H1 (cell line): ENCODE measurements at regions not wholly inside any gene's neighbourhood (a gene's known extent, or its start where the extent isn't known, plus 50 kb on each side); places are given as distances from the start of the nearest gene placed in this dataset.

Experiments
- CTCF ChIA-PET: fragments of 300-600 bp; sonication (Branson Sonifier 250); formaldehyde crosslinking; loops from one replicate; lab custom pipeline; 2021; ENCODE audit not compliant: partially characterized antibody; lab: Charles Lee
- POLR2A ChIA-PET: fragments of 300-600 bp; sonication (Branson Sonifier 250); formaldehyde crosslinking; loops from one replicate; lab custom pipeline; 2021; ENCODE audit warnings: inconsistent platforms; ENCODE audit not compliant: partially characterized antibody; lab: Charles Lee
- DNase-seq, 2 experiments: peaks; one replicate each; pipeline versions ENCODE4 v3.0.0 to v3.0.0-alpha.2; 2010 to 2022; ENCODE audit warnings: low spot score in 2 of 2, low read depth in 1 of 2, mixed read lengths in 1 of 2
- FAIRE-seq: peaks from 2 replicates; lab custom pipeline; 2011; peaks lifted over from hg19 to GRCh38; lab: Jason Lieb, UNC
- H2AFZ ChIP-seq: 2 replicates; pipeline ENCODE4 v1.8.1; 2012; ENCODE audit warnings: low read length, inconsistent platforms
- H2AK5ac ChIP-seq: 2 replicates; pipeline ENCODE4 v1.6.1; 2013; ENCODE audit warnings: low read depth, low read length
- H2BK120ac ChIP-seq: replicated peaks from 2 replicates; pipeline ENCODE3; 2013; ENCODE audit warnings: low read depth, low read length, inconsistent platforms
- H2BK12ac ChIP-seq: 2 replicates; pipeline ENCODE4 v1.6.1; 2013; ENCODE audit warnings: low read depth, low read length
- H2BK15ac ChIP-seq: 2 replicates; pipeline ENCODE4 v1.6.1; 2013; ENCODE audit warnings: low read length
- H2BK20ac ChIP-seq: 2 replicates; pipeline ENCODE4 v1.6.1; 2013; ENCODE audit warnings: low read length
- H2BK5ac ChIP-seq: 2 replicates; pipeline ENCODE4 v1.6.1; 2013; ENCODE audit warnings: low read depth, low read length
- H3K14ac ChIP-seq: 2 replicates; pipeline ENCODE4 v1.6.1; 2013; ENCODE audit warnings: inconsistent platforms; ENCODE audit not compliant: insufficient read length
- H3K18ac ChIP-seq: 2 replicates; pipeline ENCODE4 v1.6.1; 2013; ENCODE audit warnings: low read length; ENCODE audit errors: extremely low read depth
- H3K23ac ChIP-seq: 2 replicates; pipeline ENCODE4 v1.6.1; 2013; ENCODE audit warnings: inconsistent platforms; ENCODE audit not compliant: insufficient read length
- H3K23me2 ChIP-seq: 2 replicates; pipeline ENCODE4 v1.6.1; 2013; ENCODE audit warnings: low read depth, low read length
- H3K27ac ChIP-seq: 2 replicates; pipeline ENCODE4 v1.6.1; 2011; ENCODE audit warnings: low read depth, low read length, inconsistent platforms
- H3K27me3 ChIP-seq, 4 experiments: replicated peaks in 1 of 4; 1 replicate in 1 of 4; 2 replicates in 3 of 4; pipeline versions ENCODE4 v1.6.1 to v1.8.1; 2011 to 2013; ENCODE audit warnings: low read length in 3 of 4, mild to moderate bottlenecking in 3 of 4, inconsistent platforms in 2 of 4, mixed read lengths in 2 of 4, moderate library complexity in 1 of 4; ENCODE audit not compliant: control insufficient read depth in 3 of 4, insufficient read depth in 3 of 4; ENCODE audit errors: extremely low read depth in 1 of 4
- H3K36me3 ChIP-seq, 4 experiments: 2 replicates each; pipeline versions ENCODE4 v1.6.1 to v1.8.1; 2011 to 2013; ENCODE audit warnings: mild to moderate bottlenecking in 4 of 4, low read length in 3 of 4, moderate library complexity in 2 of 4, control low read depth in 1 of 4, inconsistent platforms in 1 of 4; ENCODE audit not compliant: insufficient read depth in 4 of 4, control insufficient read depth in 2 of 4
- H3K4ac ChIP-seq: replicated peaks from 2 replicates; pipeline ENCODE3; 2013; ENCODE audit warnings: low read length, low read depth, mixed read lengths, inconsistent platforms; ENCODE audit not compliant: insufficient read length
- H3K4me1 ChIP-seq, 4 experiments: replicated peaks in 1 of 4; 1 replicate in 1 of 4; 2 replicates in 3 of 4; pipeline versions ENCODE4 v1.6.1 to v1.8.1; 2011 to 2013; ENCODE audit warnings: low read length in 3 of 4, inconsistent platforms in 2 of 4, mixed read lengths in 1 of 4; ENCODE audit not compliant: insufficient read depth in 4 of 4, control insufficient read depth in 3 of 4
- H3K4me2 ChIP-seq, 2 experiments: 2 replicates each; pipeline versions ENCODE4 v1.6.1 to v1.8.1; 2011 to 2013; ENCODE audit warnings: low read depth in 2 of 2, low read length in 2 of 2, control low read depth in 1 of 2, inconsistent platforms in 1 of 2, mild to moderate bottlenecking in 1 of 2; ENCODE audit not compliant: insufficient read depth in 1 of 2
- H3K4me3 ChIP-seq, 4 experiments: fragments of 200-600, 300-600 bp in 1 of 4; sonication (generic), shearing (Covaris generic), sonication (Bioruptor Twin) in 1 of 4; 2 replicates each; pipeline versions ENCODE4 v1.5.1 to v1.8.1; 2011 to 2016; ENCODE audit warnings: low read length in 4 of 4, low read depth in 3 of 4, control low read depth in 2 of 4, inconsistent platforms in 2 of 4, mild to moderate bottlenecking in 2 of 4, mixed read lengths in 1 of 4, moderate library complexity in 1 of 4; ENCODE audit not compliant: insufficient read depth in 2 of 4; ENCODE audit errors: extremely low read depth in 1 of 4
- H3K56ac ChIP-seq: replicated peaks from 2 replicates; pipeline ENCODE3; 2013; ENCODE audit warnings: low read depth, mild to moderate bottlenecking, mixed read lengths, low read length, inconsistent platforms; ENCODE audit not compliant: insufficient read length
- H3K79me1 ChIP-seq: 2 replicates; pipeline ENCODE4 v1.6.1; 2013; ENCODE audit warnings: low read depth, low read length, control low read depth
- H3K79me2 ChIP-seq, 2 experiments: 2 replicates each; pipeline versions ENCODE4 v1.6.1 to v1.8.1; 2012 to 2013; ENCODE audit warnings: low read length in 2 of 2, mild to moderate bottlenecking in 2 of 2, inconsistent platforms in 1 of 2; ENCODE audit not compliant: insufficient read depth in 2 of 2, control insufficient read depth in 1 of 2
- H3K9ac ChIP-seq, 4 experiments: replicated peaks in 1 of 4; 1 replicate in 1 of 4; 2 replicates in 3 of 4; pipeline versions ENCODE4 v1.6.1 to v1.8.1; 2011 to 2013; ENCODE audit warnings: low read depth in 3 of 4, low read length in 3 of 4, control low read depth in 2 of 4, mild to moderate bottlenecking in 2 of 4, moderate library complexity in 2 of 4, inconsistent platforms in 1 of 4; ENCODE audit errors: extremely low read depth in 1 of 4
- H3K9me3 ChIP-seq, 2 experiments: 2 replicates each; pipeline versions ENCODE4 v1.6.1 to v1.8.1; 2012 to 2013; ENCODE audit warnings: mild to moderate bottlenecking in 2 of 2, moderate library complexity in 2 of 2, control low read depth in 1 of 2, inconsistent platforms in 1 of 2, low read depth in 1 of 2, low read length in 1 of 2, mixed read lengths in 1 of 2; ENCODE audit not compliant: insufficient read depth in 2 of 2
- H4K20me1 ChIP-seq, 2 experiments: replicated peaks in 1 of 2; 2 replicates each; pipeline versions ENCODE3 to v1.8.1; 2011 to 2013; ENCODE audit warnings: inconsistent platforms in 2 of 2, low read length in 2 of 2, mild to moderate bottlenecking in 1 of 2; ENCODE audit not compliant: insufficient read depth in 2 of 2, control insufficient read depth in 1 of 2
- H4K5ac ChIP-seq: 2 replicates; pipeline ENCODE4 v1.6.1; 2013; ENCODE audit warnings: low read length, low read depth, mixed read lengths, inconsistent platforms; ENCODE audit not compliant: insufficient read length
- H4K8ac ChIP-seq: 2 replicates; pipeline ENCODE4 v1.8.0; 2013; ENCODE audit warnings: mild to moderate bottlenecking, moderate library complexity, low read length, inconsistent platforms; ENCODE audit not compliant: insufficient read depth; ENCODE audit errors: extremely low read depth
- H4K91ac ChIP-seq: replicated peaks from 2 replicates; pipeline ENCODE3; 2013; ENCODE audit warnings: low read length, mixed read lengths, inconsistent platforms; ENCODE audit not compliant: insufficient read length
- ASH2L ChIP-seq: fragments of 200-600, 300-600 bp; sonication (generic); IDR thresholded peaks from one replicate; pipeline ENCODE4 v1.7.1; 2017; ENCODE audit warnings: low read length
- E2F6 ChIP-seq: IDR thresholded peaks from 2 replicates; pipeline ENCODE4 v1.6.1; 2012; ENCODE audit warnings: inconsistent platforms
- EP300 ChIP-seq, 2 experiments: IDR thresholded peaks; 1 replicate in 1 of 2; 2 replicates in 1 of 2; pipeline ENCODE4 v1.6.1; 2011 to 2012; ENCODE audit warnings: low read depth in 2 of 2, low read length in 2 of 2, mild to moderate bottlenecking in 2 of 2, borderline replicate concordance in 1 of 2, inconsistent platforms in 1 of 2, moderate library complexity in 1 of 2
- FOSL1 ChIP-seq: IDR thresholded peaks from 2 replicates; pipeline ENCODE4 v1.6.1; 2011; ENCODE audit warnings: mild to moderate bottlenecking, low read depth, low read length, moderate library complexity; ENCODE audit not compliant: insufficient read depth
- KDM4A ChIP-seq: IDR thresholded peaks from one replicate; pipeline ENCODE4 v1.7.1; 2012; ENCODE audit warnings: low read depth, mild to moderate bottlenecking, moderate library complexity, low read length, inconsistent platforms; ENCODE audit not compliant: severe bottlenecking
- NRF1 ChIP-seq: IDR thresholded peaks from 2 replicates; pipeline ENCODE4 v1.6.1; 2011; ENCODE audit warnings: mild to moderate bottlenecking, low read depth, low read length, improper control_type of control experiment
- RFX5 ChIP-seq: IDR thresholded peaks from 2 replicates; pipeline ENCODE4 v1.6.1; 2011; ENCODE audit warnings: low read depth, low read length, improper control_type of control experiment, borderline replicate concordance
- SIN3A ChIP-seq, 2 experiments: IDR thresholded peaks in 1 of 2; conservative IDR thresholded peaks in 1 of 2; 2 replicates each; pipeline ENCODE4 v1.6.1; 2011 to 2012; ENCODE audit warnings: low read length in 2 of 2, improper control_type of control experiment in 1 of 2, low read depth in 1 of 2, mild to moderate bottlenecking in 1 of 2
- SIRT6 ChIP-seq: IDR thresholded peaks from one replicate; pipeline ENCODE4 v1.7.1; 2012; ENCODE audit warnings: low read length, inconsistent platforms
- SP4 ChIP-seq: IDR thresholded peaks from 2 replicates; pipeline ENCODE4 v1.6.1; 2012; ENCODE audit warnings: low read length, inconsistent platforms
- SRF ChIP-seq: IDR thresholded peaks from 2 replicates; pipeline ENCODE4 v1.6.1; 2011; ENCODE audit warnings: mild to moderate bottlenecking, low read depth, low read length, moderate library complexity
- TAF1 ChIP-seq: IDR thresholded peaks from 2 replicates; pipeline ENCODE4 v1.6.1; 2011; ENCODE audit warnings: mild to moderate bottlenecking, low read depth, low read length
- WGBS, 2 experiments: shearing (Covaris generic) in 1 of 2; methylation state at CpG; one replicate each; pipeline versions ENCODE4 v1.1.6 to v1.1.7; 2013 to 2015; ENCODE audit warnings: low lambda C conversion rate in 2 of 2, mixed read lengths in 2 of 2, inconsistent platforms in 1 of 2, low coverage in 1 of 2, missing lambda C conversion rate in 1 of 2; ENCODE audit not compliant: insufficient replicate concordance in 2 of 2, insufficient coverage in 1 of 2, insufficient read length in 1 of 2; ENCODE audit errors: extremely low coverage in 1 of 2, missing lambda C conversion rate in 1 of 2; 5-methylcytosine and 5-hydroxymethylcytosine counted together

GRCh38 chr12:89173096-89173495, 179.2 kb downstream of the DUSP6 start:
- Histone ChIP-seq H2BK15ac (no peak overlapping the region), H2BK120ac (no peak overlapping the region), H2AFZ (no peak overlapping the region), H2BK12ac (no peak overlapping the region), H2BK20ac (no peak overlapping the region), H3K79me1 (no peaks in the 10 kb centered on the region), H3K36me3 (no peaks in the 10 kb centered on the region), H3K4me2 (no peak overlapping the region), H3K18ac (no peak overlapping the region), H2AK5ac (no peak overlapping the region), H3K14ac (no peak overlapping the region), H3K79me2 (no peaks in the 10 kb centered on the region), H3K27me3 (no peaks in the 10 kb centered on the region), H3K9ac (no peak overlapping the region)
- WGBS, 2 experiments: 87% methylated on average over 1 of the region's 1 CpG; no CpG with 5 or more reads in 1 of the 2 experiments
- POLR2A ChIA-PET: no interaction called here
- TF ChIP-seq E2F6: no peak
- TF ChIP-seq RFX5: no peak
- no peak for TF ChIP-seq ASH2L
- TF ChIP-seq SP4: no peak
- TF ChIP-seq SIRT6: no peak
- TF ChIP-seq TAF1: no peak
- no peak for TF ChIP-seq FOSL1
- no peak for TF ChIP-seq KDM4A
- no peak for TF ChIP-seq SIN3A (conservative IDR thresholded peaks at IDR 0.05 in 1 of 2, IDR thresholded peaks at IDR 0.05 in 1 of 2; ENCODE audit: low read depth in 1 of 2, low read length in 2 of 2)
- TF ChIP-seq NRF1: no peak
- TF ChIP-seq SRF: no peak
- no peak for TF ChIP-seq EP300 (IDR thresholded peaks at IDR 0.05; ENCODE audit: borderline replicate concordance in 1 of 2, low read depth in 2 of 2, low read length in 2 of 2)
- TF ChIP-seq, all 59 proteins: peak for 0
- H3K56ac ChIP-seq: no peak overlapping the region
- no peak for DNase-seq
- H3K4me3 ChIP-seq: no peak overlapping the region
- no peak overlapping the region for H4K91ac ChIP-seq
- H4K8ac ChIP-seq: no peak overlapping the region
- H3K4ac ChIP-seq: no peak overlapping the region
- H2BK5ac ChIP-seq: no peak overlapping the region
- no peaks in the 10 kb centered on the region for H3K4me1 ChIP-seq
- no peak overlapping the region for H4K5ac ChIP-seq
- H3K23me2 ChIP-seq: no peaks in the 10 kb centered on the region
- no peaks in the 10 kb centered on the region for H3K9me3 ChIP-seq
- FAIRE-seq: no peak
- CTCF ChIA-PET: interaction anchor here (0.7 kb wide), 1 partner anchor 180 kb away, joined by 3 read pairs; no protein-coding TSS in a partner anchor
- no peak overlapping the region for H3K27ac ChIP-seq
- no peak overlapping the region for H3K23ac ChIP-seq
- H4K20me1 ChIP-seq: no peaks in the 10 kb centered on the region
